ENCODE measurements at regions not wholly inside any gene's neighbourhood (a gene's known extent, or its start where the extent isn't known, plus 50 kb on each side); places are given as distances from the start of the nearest gene placed in this dataset.

DNA sequence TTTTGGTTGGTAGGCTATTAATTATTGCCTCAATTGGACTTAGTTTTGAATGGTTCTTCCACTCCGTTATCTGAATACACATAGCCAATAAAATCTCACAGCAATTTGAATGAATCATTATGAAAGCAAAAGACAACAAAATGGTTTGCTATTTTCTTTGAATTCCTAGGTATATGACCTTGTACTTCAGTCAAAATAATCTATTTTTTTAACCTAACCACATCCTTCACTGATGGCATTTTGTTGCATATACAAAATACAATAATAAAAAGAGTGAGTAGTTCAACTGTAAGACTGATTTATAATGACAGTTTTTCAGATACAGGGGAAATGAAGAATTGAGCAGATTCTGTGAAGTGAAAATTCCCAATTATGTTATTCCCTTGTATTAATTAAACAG lies 433.1 kb downstream of the HTR7 start:
- no peak for FAIRE-seq
- DNase-seq (ENCODE audit: low spot score in 2 of 2) = no peak

DNA sequence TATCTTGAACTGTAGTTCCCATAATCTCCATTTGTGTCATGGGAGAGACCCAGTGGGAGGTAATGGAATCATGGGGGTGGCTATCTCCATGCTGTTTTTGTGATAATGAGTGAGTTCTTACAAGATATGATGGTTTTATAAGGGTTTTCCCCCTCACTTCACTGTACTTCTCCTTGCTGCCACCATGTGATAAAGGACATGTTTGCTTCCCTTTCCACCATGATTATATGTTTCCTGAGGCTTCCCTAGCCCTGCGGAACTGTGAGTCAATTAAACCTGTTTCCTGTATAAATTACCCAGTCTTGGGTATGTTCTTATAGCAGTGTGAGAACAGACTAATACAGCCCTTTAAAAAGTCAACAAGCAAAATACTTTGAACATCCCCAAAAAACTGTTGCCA lies 427.7 kb downstream of the HTR7 start:
- FAIRE-seq = no peak
- no peak for DNase-seq (ENCODE audit: low spot score in 2 of 2)

DNA sequence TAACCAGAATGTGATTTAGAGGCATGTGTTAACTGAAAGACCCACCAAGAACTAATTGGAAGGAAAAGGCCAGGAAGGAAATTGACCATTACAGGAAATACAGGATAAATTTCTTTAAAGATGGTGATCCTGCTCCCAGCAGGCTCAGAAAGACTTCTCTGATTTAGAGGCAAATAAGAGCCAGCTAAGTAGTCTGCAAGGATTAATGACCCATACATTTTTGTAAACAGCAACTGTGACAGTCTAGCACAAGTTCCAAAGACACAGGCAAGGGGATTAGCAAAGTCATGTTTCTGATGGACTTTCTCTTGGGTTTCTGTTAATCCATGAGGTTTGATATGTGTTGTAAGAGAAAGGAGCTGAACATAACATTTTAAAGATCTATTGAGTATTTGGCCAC lies 425.0 kb downstream of the HTR7 start:
- FAIRE-seq (no peak), DNase-seq (ENCODE audit: low spot score in 2 of 2) (no peak)

DNA sequence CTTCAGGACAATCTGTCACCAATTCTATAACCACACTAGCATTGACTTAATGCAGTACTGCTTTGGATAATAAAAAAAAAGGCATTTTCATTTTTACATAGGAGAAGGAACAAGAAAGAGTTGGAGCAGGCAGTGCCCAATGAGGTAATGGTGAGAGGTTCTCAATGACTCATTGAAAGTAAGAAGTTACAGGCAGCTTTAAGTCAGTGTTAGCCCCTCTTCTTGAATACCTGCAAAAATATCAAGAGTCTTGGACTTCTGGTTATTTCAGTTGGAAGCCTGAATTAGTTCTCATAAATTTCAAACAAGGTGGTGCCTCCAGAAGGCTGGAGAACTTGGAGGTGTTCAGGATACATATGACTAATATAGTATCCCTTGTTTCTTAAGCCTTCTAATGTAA lies 422.5 kb downstream of the HTR7 start:
- FAIRE-seq = no peak

DNA sequence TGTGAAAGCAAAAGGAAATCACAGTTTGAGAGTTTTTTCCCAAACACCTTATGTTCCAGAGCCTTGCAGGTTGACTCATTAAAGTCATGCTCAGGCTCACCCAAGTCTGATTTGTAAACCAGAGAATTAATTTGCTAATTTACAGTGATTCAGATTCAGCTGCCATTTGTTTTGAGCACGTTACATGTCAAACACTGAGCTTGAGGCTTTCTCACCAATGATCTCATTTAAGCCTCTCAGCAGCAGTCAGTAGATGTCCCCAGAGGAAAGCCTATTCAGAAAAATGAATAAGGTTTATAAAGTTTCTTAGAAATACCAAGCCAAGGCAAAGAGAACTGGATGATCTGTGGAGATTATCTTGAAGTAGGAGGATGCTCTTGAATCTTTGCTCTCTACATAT lies 420.4 kb downstream of the HTR7 start:
- no peak for DNase-seq (ENCODE audit: low spot score in 2 of 2)

More for the DNA sequence above, 422.5 kb downstream of the HTR7 start:
- no peak for DNase-seq (ENCODE audit: low spot score in 2 of 2)

DNA sequence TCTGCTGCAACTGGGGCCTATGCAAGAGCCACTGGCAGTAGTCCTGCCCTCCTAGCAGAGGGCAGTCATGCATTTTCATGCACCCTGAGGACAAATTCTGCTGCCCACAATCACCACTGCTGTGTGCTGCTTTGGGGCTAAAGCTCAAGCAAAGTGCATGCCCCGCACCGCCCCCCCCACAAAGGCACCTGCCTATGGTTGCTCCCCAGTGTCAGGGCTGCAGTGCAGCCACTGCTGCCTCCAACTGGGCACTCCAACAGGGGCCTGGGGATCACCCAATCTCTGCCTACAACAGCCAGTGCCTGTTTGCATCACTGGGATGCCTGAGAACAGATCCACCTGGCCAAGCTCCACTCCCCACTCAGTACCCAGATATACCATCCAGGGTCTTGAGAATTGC lies 417.0 kb downstream of the HTR7 start:
- no peak for FAIRE-seq
- DNase-seq (ENCODE audit: low spot score in 2 of 2) = no peak

More for the DNA sequence above, 420.4 kb downstream of the HTR7 start:
- FAIRE-seq = no peak

DNA sequence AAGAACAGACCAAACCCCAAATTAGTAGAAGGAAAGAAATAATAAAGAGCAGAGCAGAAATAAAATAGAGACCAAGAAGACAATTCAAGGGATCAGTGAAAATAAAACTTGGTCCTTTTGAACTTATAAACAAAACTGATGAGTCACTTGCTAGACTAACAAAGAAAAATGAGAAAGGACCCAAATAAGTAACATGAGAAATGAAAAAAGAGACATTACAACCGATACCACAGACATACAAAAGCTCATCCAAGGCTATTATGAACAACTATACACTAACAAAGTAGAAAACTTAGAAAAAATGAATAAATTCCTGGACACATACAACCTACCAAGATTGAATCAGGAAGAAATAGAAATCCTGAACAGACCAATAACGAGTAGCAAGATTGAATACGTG lies 414.5 kb downstream of the HTR7 start:
- FAIRE-seq (no peak), DNase-seq (ENCODE audit: low spot score in 2 of 2) (no peak)

DNA sequence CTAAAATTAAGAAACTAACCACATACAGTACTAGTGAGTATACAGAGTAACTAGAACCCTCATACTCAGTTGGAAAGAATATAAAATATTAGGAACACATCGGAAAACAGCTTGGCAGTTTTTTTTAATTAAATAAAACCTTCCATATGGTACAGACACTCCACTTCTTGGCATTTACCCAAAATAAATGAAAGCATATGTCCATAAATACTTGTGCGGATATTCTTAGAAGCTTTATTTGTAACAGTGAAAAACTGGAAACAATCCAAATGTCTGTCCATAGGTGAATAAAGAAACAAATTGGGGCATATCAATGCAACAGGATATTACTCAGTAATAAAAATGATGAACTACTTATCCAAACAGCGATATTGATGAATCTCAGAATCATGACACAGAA lies 410.0 kb downstream of the HTR7 start:
- FAIRE-seq (no peak), DNase-seq (ENCODE audit: low spot score in 2 of 2) (no peak)

DNA sequence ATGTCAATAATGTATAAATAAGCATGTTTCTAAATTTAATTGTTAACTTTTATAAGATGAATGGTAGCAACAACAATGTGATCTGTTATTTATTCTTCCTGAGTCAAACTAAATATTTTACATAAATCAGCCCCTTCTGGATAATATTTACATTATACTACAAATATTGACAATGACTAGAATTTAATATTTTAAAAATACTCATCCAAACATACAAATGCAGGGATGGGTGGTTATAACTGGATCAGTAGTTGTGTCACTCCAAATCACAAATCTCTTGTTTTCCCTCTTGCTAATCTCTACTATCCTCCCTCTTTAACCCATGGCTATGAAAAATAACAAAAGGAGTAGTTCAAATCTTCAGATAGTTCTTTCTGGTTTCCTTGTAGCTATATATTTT lies 407.0 kb downstream of the HTR7 start:
- DNase-seq (ENCODE audit: low spot score in 2 of 2) (no peak), FAIRE-seq (no peak)

DNA sequence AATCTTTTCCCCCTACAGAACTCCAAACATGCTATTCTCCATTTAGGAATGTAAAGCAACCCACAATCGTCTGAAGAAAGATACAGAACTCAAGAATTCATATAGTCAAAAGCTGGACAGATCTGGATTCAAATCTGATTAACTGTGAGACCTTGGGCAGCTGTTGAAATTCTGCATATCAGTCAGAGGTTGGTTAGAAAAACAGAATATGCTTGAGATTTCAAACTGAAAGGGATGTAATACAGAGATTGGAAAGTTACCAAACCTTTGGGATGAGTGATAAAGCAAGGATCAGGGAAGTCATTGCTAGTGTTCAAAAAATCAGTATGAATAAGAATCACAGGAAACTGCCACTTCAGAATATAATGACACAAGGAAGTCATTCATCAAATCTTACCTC lies 406.6 kb downstream of the HTR7 start:
- DNase-seq (ENCODE audit: low spot score in 2 of 2) (no peak), FAIRE-seq (no peak)

DNA sequence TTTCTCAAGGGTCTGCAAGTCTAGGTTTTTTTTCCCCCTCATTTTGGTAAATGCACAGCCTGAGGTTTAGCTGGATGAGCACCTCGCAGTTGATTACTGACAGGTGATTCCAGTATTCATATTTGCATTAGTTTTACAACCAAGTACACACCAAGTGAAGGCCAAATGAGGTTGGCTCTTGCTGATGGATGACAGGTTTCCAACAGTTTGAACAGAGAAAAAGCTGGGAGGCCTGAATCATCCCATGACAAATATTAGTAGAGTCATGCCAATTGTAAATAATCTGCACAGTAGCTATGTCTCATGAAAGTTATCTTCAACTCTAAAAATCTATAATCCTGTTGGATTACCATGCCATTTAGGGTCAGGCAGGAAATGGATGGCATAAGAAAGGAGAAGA lies 399.8 kb downstream of the HTR7 start:
- DNase-seq (ENCODE audit: low spot score in 2 of 2) (no peak), FAIRE-seq (no peak)

DNA sequence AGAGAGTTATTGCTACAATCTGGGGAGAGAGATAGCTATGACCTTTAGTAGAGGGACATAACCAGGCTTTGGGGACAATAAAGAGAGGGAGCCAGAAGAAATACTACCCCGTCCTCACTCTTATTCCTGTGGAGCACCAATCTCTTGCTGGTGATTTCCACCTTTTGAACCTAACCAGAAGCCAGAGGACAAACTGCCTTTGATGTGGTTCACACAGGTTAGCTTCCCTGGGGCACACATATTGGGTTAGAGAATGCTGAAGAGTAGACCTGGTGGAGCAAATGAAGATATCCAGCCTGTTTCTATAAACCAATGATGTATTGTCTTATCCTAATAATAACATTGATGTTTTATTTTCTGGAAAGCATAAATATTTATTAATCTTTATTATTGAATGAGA lies 399.3 kb downstream of the HTR7 start:
- FAIRE-seq = no peak
- DNase-seq (ENCODE audit: low spot score in 2 of 2) = no peak

DNA sequence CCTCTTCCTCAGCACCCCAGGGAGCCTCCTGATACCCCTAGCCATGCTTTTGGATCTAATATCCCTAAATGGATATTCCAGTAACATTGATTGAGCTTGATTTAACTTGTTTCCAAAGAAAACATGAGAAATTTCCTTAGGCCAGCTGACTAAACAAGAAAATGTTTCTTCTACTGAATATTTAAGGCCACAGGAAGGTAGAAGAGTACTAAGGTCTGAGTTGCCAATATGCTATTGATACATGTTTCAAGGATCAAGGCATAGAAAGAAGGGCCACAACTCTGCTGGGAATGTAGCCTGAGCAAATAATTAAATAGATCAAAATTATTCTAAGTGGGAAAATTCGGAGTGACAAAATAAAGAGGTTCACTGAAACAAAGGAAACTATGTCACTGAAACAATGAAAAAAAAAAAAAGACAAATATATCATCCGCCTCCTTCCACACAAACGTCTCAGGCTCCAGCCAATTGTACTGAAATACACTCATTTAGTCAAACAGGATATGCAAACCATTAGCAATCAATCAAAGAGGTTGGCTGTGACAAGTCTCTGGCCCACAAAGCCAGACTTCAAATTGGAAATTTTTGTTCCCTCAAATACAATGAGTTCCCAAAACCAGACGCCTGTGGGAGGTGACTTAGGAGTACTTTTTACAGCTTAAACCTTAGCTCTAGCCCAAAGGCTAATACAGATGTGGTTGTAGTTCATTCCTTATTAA lies 396.2 kb downstream of the HTR7 start:
- DNase-seq (ENCODE audit: low spot score in 2 of 2) = no peak
- FAIRE-seq = no peak

DNA sequence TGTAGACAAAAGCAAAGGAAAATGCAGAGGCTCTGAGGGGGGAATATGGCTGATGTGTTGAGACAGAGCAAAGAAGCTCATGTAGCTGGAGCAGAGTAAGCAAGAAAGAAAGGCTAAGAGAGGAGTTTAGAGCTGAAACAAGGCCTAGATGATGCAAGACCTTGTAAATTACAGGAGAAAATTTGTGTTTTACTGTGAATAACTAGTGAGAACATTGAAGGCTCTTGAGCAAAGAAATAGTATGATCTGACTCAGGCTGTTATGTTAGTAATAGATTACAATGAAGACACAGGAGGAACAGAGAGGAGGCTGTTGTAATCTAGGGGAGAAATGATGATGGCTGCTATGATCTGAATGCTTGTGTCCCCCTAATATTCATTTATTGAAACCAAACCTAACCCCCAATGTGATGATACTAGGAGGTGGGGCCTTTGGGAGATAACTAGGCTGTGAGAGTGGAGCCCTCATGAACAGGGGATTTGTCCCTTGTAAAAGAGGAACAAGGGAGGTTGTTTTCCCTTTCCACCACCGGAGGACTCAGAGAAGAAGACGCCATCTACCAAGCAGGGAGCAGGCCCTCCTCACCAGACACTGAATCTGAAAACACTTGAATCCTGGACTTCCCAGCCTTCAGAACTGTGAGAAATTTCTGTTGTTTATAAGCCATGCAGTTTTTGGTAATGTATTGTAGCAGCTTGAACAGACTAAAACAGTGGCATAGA lies 394.9 kb downstream of the HTR7 start:
- no peak for FAIRE-seq
- no peak for DNase-seq (ENCODE audit: low spot score in 2 of 2)

DNA sequence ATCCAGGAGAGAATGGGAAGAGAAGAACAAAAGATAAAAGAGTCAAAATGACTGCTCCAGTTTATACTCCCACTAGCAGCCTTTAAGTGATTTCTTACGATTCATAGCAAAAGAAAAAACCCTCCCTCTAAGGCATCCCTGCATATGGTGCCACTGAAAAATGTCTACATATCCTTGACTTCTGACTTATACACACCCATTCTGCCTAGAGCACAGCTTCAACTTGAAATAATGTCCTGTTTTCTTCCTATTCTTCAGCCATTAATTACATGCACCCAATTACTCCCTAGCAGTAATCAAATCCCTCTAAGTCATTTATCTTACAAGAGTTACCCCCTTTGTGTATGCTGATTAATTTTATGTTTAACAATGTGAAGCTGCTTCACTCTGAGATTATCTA lies 393.5 kb downstream of the HTR7 start:
- DNase-seq (ENCODE audit: low spot score in 2 of 2) (no peak), FAIRE-seq (no peak)

DNA sequence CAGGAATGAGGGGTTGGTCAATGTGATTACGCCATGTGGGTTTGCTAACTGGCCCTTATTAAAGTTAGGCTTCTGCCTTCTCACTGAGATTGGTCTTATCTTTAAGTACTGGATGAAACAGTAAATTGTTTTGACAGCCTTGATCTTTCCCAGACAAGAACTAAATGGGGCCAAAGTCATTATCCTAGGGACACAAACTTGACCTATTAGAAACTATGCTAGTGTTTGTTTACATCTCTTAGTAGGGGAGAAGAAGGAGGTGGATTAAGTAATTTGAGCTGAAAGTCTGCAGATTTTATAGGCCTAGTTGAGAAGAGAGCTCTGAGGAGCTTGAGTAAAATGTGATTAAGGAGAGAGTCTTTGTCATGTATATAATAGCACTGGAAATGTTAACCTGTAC lies 386.9 kb downstream of the HTR7 start:
- DNase-seq (ENCODE audit: low spot score in 2 of 2) (no peak), FAIRE-seq (no peak)

DNA sequence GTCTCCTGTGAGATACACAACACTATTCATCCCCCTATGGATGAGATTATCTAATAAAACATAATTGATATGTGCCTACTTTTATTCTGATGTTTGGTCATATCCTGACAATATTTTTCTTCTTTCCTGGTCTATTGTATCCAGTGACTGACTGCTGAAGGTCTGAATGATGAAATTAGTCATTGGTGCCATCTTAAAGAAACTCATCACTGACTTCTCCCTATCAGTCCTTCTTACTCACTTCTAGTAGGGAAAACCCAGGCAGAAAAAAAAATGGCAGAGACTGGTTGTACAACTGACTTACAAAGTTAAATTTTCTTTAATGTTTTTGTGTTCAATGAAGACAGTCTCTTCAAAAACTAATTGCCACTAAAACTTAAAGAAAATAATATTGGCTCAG lies 377.4 kb downstream of the HTR7 start:
- FAIRE-seq = no peak
- DNase-seq (ENCODE audit: low spot score in 2 of 2) = no peak

DNA sequence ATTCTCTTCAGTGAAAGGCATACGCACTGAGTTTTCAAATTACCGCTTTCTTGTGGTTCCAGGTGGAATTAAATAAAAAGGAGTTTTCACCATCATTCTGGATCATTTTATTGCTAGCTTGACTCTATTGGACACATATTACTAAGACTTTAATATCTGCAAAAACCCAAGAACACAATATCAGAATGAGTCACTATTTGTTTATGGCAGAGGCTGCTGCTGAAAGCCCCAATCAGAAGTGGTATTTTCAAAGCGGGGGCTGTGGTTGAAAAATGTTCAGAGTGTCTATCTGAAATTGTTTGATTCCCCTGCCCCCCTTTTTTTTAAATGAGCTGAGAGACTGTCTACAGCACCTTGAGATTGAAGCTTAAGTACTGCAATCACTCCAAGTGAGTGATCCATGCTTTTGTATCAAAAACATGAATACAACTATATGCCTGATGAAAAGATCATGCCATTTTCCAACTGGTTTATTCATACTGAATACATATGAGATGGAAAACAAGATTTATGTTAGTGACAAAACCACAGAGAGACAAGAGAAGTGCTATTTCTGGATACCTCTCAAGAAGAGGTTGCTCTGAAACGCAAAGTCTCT lies 376.4 kb downstream of the HTR7 start:
- FAIRE-seq = no peak
- DNase-seq (ENCODE audit: low spot score in 2 of 2) = no peak

DNA sequence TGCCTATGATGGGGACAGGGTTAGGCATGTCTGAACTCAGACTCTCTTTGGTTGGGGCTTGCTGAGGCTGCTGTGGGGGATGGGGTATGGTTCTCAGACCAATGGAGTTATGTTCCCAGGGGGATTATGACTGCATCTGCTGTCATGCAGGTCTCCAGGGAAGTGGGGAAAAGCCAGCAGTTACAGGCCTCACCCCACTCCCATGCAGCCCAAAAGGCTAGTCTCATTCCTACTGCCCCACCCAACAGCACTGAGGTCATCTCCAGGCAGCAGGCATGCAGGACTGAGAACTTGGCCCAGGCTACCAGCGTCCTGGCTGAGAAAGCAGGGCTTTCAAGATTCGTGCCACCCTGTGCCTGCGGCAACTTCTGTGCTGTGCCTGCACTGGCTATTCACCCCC lies 373.3 kb downstream of the HTR7 start:
- FAIRE-seq (no peak), DNase-seq (ENCODE audit: low spot score in 2 of 2) (no peak)

DNA sequence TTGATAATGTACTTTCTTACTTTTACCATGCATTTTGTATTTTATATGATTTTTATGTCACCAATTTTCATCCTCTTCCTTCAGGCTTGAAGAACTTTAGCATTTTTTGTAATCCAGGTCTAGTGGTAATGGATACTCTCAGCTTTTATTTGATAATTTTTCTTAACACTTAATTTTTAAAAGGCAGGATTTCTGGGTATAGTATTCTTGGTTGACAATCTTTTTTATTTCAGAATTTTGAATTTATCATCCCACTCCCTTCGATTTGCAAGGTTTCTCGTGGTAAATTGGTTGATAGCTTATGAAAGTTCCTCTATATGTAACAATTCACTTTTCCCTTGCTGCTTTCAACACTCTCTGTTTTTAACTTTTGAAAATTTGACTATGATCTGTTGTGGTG lies 363.7 kb downstream of the HTR7 start:
- DNase-seq (ENCODE audit: low spot score in 2 of 2) (no peak), FAIRE-seq (no peak)

DNA sequence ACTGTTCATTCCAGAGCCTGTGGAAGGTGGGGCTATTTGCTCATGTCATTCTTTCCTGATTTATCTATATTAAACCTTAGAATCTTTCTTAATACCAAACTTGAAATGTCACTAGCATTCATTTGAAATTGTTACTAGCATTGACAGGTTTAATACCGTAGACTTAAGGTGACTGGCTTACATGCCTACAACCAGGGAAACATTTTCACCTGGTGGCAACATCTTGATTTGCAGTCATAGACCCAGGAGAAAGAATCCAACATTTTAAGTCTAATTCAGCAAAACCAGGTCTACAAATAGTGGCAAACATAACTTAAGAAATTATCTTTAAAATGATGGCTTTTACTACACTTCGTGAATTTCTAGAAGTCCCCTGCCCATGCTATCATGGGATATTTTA lies 353.7 kb downstream of the HTR7 start:
- DNase-seq (ENCODE audit: low spot score in 2 of 2) (no peak), FAIRE-seq (no peak)

DNA sequence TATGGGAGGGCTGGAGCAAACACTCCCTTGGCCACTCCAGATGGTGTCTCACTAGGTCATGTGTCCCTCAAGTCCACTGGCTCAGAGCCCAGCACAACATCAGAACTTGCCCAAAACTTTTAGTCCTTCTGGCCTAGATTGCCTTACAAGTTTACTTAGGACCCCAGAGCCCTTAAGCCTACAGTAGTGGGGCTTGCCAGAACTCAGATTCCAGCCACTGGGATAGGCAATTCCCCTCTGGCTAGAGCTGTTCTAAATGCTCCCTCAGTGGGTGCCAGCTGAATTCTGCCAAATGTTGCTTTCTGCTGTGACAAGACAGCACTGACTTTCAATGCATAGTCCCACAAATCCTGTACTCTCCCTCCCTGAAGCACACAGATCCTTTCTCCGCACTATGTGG lies 331.1 kb downstream of the HTR7 start:
- no peak for FAIRE-seq
- no peak for DNase-seq (ENCODE audit: low spot score in 2 of 2)

Measured in frontal cortex (tissue), 3 donors.